ENCODE measurements at regions not wholly inside any gene's neighbourhood (a gene's known extent, or its start where the extent isn't known, plus 50 kb on each side); places are given as distances from the start of the nearest gene placed in this dataset.

DNA sequence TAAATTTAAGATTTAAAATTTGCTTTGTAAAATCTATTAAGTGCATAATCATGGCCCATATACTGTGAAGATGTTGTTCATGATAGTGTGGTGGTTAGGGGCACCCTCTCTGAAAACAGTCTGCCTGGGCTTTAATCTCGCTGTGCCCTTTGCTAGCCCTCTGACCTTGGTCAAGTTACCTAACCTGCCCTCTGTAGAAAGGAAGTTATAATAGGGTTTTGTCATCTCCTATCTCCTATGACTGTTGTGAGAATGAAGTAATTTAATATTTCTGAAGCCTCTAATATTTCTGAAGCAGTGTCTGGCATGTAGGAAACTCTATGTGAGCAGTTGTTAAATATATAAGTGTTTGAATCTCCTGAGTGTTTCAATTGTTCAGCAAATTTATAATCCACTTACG lies 116.6 kb upstream of the IVNS1ABP start:
- TF ChIP-seq EZH2 (IDR thresholded peaks at IDR 0.05; ENCODE audit: low read length, unreplicated experiment), result no peak
- TF ChIP-seq, protein P1, sequence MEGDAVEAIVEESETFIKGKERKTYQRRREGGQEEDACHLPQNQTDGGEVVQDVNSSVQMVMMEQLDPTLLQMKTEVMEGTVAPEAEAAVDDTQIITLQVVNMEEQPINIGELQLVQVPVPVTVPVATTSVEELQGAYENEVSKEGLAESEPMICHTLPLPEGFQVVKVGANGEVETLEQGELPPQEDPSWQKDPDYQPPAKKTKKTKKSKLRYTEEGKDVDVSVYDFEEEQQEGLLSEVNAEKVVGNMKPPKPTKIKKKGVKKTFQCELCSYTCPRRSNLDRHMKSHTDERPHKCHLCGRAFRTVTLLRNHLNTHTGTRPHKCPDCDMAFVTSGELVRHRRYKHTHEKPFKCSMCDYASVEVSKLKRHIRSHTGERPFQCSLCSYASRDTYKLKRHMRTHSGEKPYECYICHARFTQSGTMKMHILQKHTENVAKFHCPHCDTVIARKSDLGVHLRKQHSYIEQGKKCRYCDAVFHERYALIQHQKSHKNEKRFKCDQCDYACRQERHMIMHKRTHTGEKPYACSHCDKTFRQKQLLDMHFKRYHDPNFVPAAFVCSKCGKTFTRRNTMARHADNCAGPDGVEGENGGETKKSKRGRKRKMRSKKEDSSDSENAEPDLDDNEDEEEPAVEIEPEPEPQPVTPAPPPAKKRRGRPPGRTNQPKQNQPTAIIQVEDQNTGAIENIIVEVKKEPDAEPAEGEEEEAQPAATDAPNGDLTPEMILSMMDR (conservative IDR thresholded peaks at IDR 0.05; ENCODE audit: low read depth, low read length), result no peak

Data from PC-3 (cell line).